ENCODE measurements at regions not wholly inside any gene's neighbourhood (a gene's known extent, or its start where the extent isn't known, plus 50 kb on each side); places are given as distances from the start of the nearest gene placed in this dataset.

DNA sequence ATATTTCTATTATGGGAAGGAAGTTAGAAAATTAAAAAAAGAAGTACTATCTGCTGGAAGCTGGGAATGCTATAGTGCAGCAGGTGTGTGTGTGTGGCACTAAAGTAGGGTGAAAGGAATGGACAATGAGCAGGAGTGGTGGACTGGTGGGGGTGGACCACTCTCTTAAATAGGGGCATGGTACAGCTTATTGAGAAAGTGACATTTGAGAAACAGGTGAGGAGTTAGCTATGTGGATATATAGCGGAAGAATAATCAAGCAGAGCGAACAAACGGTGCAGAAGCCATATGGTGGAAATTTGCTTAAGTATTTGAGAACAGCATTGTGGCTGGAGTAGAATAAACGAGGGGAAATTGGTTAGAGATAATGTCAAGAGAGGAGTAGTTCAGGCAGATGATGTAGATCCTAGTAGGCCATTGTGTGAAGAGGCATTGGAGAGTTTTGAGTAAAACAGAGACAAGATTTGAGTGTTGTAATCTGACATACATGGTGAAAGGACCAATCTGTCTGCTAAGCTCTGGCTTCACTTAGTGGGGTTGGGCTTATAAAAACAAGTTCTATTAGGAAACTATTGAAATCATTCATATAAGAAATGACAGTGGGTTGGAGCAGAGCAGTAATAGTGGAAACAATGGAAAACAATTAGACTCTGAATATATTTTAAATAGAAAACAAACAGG, 149.2 kb upstream of the SYT10 start:
- TF ChIP-seq, protein P1, sequence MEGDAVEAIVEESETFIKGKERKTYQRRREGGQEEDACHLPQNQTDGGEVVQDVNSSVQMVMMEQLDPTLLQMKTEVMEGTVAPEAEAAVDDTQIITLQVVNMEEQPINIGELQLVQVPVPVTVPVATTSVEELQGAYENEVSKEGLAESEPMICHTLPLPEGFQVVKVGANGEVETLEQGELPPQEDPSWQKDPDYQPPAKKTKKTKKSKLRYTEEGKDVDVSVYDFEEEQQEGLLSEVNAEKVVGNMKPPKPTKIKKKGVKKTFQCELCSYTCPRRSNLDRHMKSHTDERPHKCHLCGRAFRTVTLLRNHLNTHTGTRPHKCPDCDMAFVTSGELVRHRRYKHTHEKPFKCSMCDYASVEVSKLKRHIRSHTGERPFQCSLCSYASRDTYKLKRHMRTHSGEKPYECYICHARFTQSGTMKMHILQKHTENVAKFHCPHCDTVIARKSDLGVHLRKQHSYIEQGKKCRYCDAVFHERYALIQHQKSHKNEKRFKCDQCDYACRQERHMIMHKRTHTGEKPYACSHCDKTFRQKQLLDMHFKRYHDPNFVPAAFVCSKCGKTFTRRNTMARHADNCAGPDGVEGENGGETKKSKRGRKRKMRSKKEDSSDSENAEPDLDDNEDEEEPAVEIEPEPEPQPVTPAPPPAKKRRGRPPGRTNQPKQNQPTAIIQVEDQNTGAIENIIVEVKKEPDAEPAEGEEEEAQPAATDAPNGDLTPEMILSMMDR (IDR thresholded peaks at IDR 0.05; ENCODE audit: borderline replicate concordance, insufficient read depth, low read depth, low read length): no peak
- no peak overlapping the region for H3K4me3 ChIP-seq (ENCODE audit: low read depth, low read length)

GRCh38 chr12:33589576-33590114, 150.0 kb upstream of the SYT10 start:
- TF ChIP-seq, protein P1 (IDR thresholded peaks at IDR 0.05; ENCODE audit: borderline replicate concordance, insufficient read depth, low read depth, low read length): no peak
- no peak overlapping the region for H3K4me3 ChIP-seq (ENCODE audit: low read depth, low read length)

- TF ChIP-seq, protein P1 (IDR thresholded peaks at IDR 0.05; ENCODE audit: borderline replicate concordance, insufficient read depth, low read depth, low read length): no peak
- no peak overlapping the region for H3K4me3 ChIP-seq (ENCODE audit: low read depth, low read length)
These were observed 154.1 kb upstream of the SYT10 start for GRCh38 chr12:33593753-33594152.

GRCh38 chr12:33596061-33596460, 156.4 kb upstream of the SYT10 start:
- TF ChIP-seq, protein P1 (IDR thresholded peaks at IDR 0.05; ENCODE audit: borderline replicate concordance, insufficient read depth, low read depth, low read length): no peak
- H3K4me3 ChIP-seq (ENCODE audit: low read depth, low read length): no peak overlapping the region

- TF ChIP-seq, protein P1 (IDR thresholded peaks at IDR 0.05; ENCODE audit: borderline replicate concordance, insufficient read depth, low read depth, low read length): no peak
- no peak overlapping the region for H3K4me3 ChIP-seq (ENCODE audit: low read depth, low read length)
These were observed 157.2 kb upstream of the SYT10 start for GRCh38 chr12:33596814-33597213.

DNA sequence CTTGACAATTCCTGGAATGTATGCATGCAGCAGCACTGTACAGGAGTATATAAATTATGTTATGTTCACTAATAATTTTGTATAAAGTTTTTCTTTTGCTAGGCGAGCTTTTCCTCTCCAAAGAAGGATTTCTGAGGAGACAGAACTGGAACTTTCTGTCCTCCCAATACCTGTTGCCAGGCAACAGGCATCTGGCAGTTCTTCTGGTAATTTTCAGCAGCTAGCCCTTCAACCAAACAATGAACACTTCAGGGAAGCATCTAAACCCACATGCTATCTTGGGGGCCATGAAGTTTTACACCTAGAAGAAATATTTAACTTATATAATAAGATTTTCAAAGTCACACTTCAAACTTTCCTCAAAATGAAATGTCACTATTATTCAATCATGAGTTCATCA, 162.9 kb upstream of the SYT10 start:
- TF ChIP-seq, protein P1 (IDR thresholded peaks at IDR 0.05; ENCODE audit: borderline replicate concordance, insufficient read depth, low read depth, low read length): no peak
- no peak overlapping the region for H3K4me3 ChIP-seq (ENCODE audit: low read depth, low read length)

GRCh38 chr12:33605757-33606156, 166.1 kb upstream of the SYT10 start:
- TF ChIP-seq, protein P1 (IDR thresholded peaks at IDR 0.05; ENCODE audit: borderline replicate concordance, insufficient read depth, low read depth, low read length): 0 out of 2 replicates have a peak, but pooled peaks have one; percentile 6
- no peak overlapping the region for H3K4me3 ChIP-seq (ENCODE audit: low read depth, low read length)
